Ectodermal cell (in vitro differentiated cells): ENCODE measurements at regions not wholly inside any gene's neighbourhood (a gene's known extent, or its start where the extent isn't known, plus 50 kb on each side); places are given as distances from the start of the nearest gene placed in this dataset.
"Not testable (repeated sequence)": the region's sequence is repeated elsewhere in the genome, so short reads cannot be mapped to it uniquely, and the experiment has no call there.

Experiments used
- H3K27ac ChIP-seq: 2 replicates; pipeline ENCODE4 v1.7.0; 2013; ENCODE audit warnings: mild to moderate bottlenecking, low read depth, low read length; ENCODE audit not compliant: insufficient read depth, poor library complexity, severe bottlenecking
- H3K27me3 ChIP-seq: 2 replicates; pipeline ENCODE4 v1.7.0; 2013; ENCODE audit warnings: mild to moderate bottlenecking, low read length; ENCODE audit not compliant: insufficient read depth, control insufficient read depth, poor library complexity, severe bottlenecking
- H3K36me3 ChIP-seq: one replicate; pipeline ENCODE4 v1.7.0; 2013; ENCODE audit warnings: low read length; ENCODE audit not compliant: control insufficient read depth, insufficient read depth
- H3K4me1 ChIP-seq: one replicate; pipeline ENCODE4 v1.7.0; 2013; ENCODE audit warnings: low read length; ENCODE audit not compliant: control insufficient read depth, insufficient read depth
- H3K4me3 ChIP-seq: 2 replicates; pipeline ENCODE4 v1.7.0; 2013; ENCODE audit warnings: low read depth, low read length, control low read depth; ENCODE audit not compliant: insufficient read depth
- H3K9me3 ChIP-seq: 2 replicates; pipeline ENCODE4 v1.7.0; 2013; ENCODE audit warnings: mild to moderate bottlenecking, low read length, moderate library complexity; ENCODE audit not compliant: control insufficient read depth
- WGBS, 2 experiments: methylation state at CpG; one replicate each; pipeline ENCODE4 v1.1.7; 2013; ENCODE audit warnings: missing lambda C conversion rate in 2 of 2; 5-methylcytosine and 5-hydroxymethylcytosine counted together

GRCh38 chr2:52495816-52496215 is 1271.8 kb upstream of the CHAC2 start:
- Histone ChIP-seq H3K9me3 (no peaks in the 10 kb centered on the region), H3K27ac (no peak overlapping the region), H3K4me3 (no peak overlapping the region), H3K36me3 (no peaks in the 10 kb centered on the region), H3K4me1 (no peaks in the 10 kb centered on the region), H3K27me3 (no peaks in the 10 kb centered on the region)

- Histone ChIP-seq H3K4me3 (no peak overlapping the region), H3K27me3 (no peaks in the 10 kb centered on the region), H3K27ac (no peak overlapping the region), H3K36me3 (no peaks in the 10 kb centered on the region), H3K4me1 (peaks cover 9% of the 10 kb centered on the region), H3K9me3 (no peaks in the 10 kb centered on the region)
- whole genome bisulfite sequencing, 2 experiments, result 90 to 93% methylated on average over 1 of the region's 1 CpG
Observed at GRCh38 chr2:52477166-52477565, 1290.4 kb upstream of the CHAC2 start.

- no peaks in the 10 kb centered on the region for H3K27me3 ChIP-seq
- no CpG with 5 or more reads among the region's 1 CpG for WGBS, 2 experiments
- no peak overlapping the region for H3K4me3 ChIP-seq
- H3K4me1 ChIP-seq, result peaks cover 12% of the 10 kb centered on the region
- no peaks in the 10 kb centered on the region for H3K36me3 ChIP-seq
- H3K9me3 ChIP-seq, result no peaks in the 10 kb centered on the region
- H3K27ac ChIP-seq, result no peak overlapping the region
Observed at GRCh38 chr2:52475590-52475989, 1292.0 kb upstream of the CHAC2 start.

- Histone ChIP-seq H3K4me3 (no peak overlapping the region), H3K9me3 (no peaks in the 10 kb centered on the region), H3K27me3 (no peaks in the 10 kb centered on the region), H3K27ac (no peak overlapping the region), H3K36me3 (no peaks in the 10 kb centered on the region), H3K4me1 (peaks cover 13% of the 10 kb centered on the region)
- 100% methylated on average over 1 of the region's 1 CpG; no CpG with 5 or more reads in 1 of the 2 experiments for WGBS, 2 experiments
Observed at GRCh38 chr2:52474091-52474490, 1293.5 kb upstream of the CHAC2 start.

- Histone ChIP-seq H3K4me3 (no peak overlapping the region), H3K27ac (no peak overlapping the region), H3K36me3 (no peaks in the 10 kb centered on the region), H3K9me3 (no peaks in the 10 kb centered on the region), H3K4me1 (peaks cover 13% of the 10 kb centered on the region), H3K27me3 (no peaks in the 10 kb centered on the region)
- 79 to 84% methylated on average over 1 to 2 of the region's 2 CpGs for WGBS, 2 experiments
Observed at GRCh38 chr2:52473526-52473925, 1294.1 kb upstream of the CHAC2 start.

- not testable (repeated sequence) for H3K9me3 ChIP-seq, H3K36me3 ChIP-seq, H3K27me3 ChIP-seq, H3K27ac ChIP-seq, H3K4me3 ChIP-seq
- 55 to 67% methylated on average over 1 of the region's 1 CpG for WGBS, 2 experiments
- H3K4me1 ChIP-seq, result peaks cover 20% of the 10 kb centered on the region
Observed at GRCh38 chr2:52470457-52470856, 1297.1 kb upstream of the CHAC2 start.

GRCh38 chr2:52467189-52467588 is 1300.4 kb upstream of the CHAC2 start:
- H3K4me3 ChIP-seq, result no peak overlapping the region
- no peaks in the 10 kb centered on the region for H3K9me3 ChIP-seq
- H3K27ac ChIP-seq, result no peak overlapping the region
- no peaks in the 10 kb centered on the region for H3K36me3 ChIP-seq
- H3K4me1 ChIP-seq, result peaks cover 11% of the 10 kb centered on the region
- H3K27me3 ChIP-seq, result no peaks in the 10 kb centered on the region
- 84 to 85% methylated on average over 2 of the region's 2 CpGs for WGBS, 2 experiments

GRCh38 chr2:52465287-52465686 is 1302.3 kb upstream of the CHAC2 start:
- WGBS, 2 experiments, result 100% methylated on average over 2 of the region's 3 CpGs; no CpG with 5 or more reads in 1 of the 2 experiments
- Histone ChIP-seq H3K36me3 (no peaks in the 10 kb centered on the region), H3K27me3 (no peaks in the 10 kb centered on the region), H3K9me3 (no peaks in the 10 kb centered on the region), H3K4me3 (no peak overlapping the region), H3K27ac (no peak overlapping the region), H3K4me1 (peaks cover 7% of the 10 kb centered on the region)

- H3K9me3 ChIP-seq, result no peaks in the 10 kb centered on the region
- no peaks in the 10 kb centered on the region for H3K27me3 ChIP-seq
- H3K27ac ChIP-seq, result no peak overlapping the region
- 92 to 95% methylated on average over 3 of the region's 3 CpGs for WGBS, 2 experiments
- peaks cover 7% of the 10 kb centered on the region for H3K4me1 ChIP-seq
- no peak overlapping the region for H3K4me3 ChIP-seq
- no peaks in the 10 kb centered on the region for H3K36me3 ChIP-seq
Observed at GRCh38 chr2:52463457-52463856, 1304.1 kb upstream of the CHAC2 start.

- H3K4me3 ChIP-seq, result no peak overlapping the region
- WGBS, 2 experiments, result 63 to 67% methylated on average over 3 of the region's 4 CpGs
- H3K27me3 ChIP-seq, result no peaks in the 10 kb centered on the region
- peaks cover 11% of the 10 kb centered on the region for H3K4me1 ChIP-seq
- H3K27ac ChIP-seq, result peak overlapping the region; percentile 73
- H3K36me3 ChIP-seq, result no peaks in the 10 kb centered on the region
- no peaks in the 10 kb centered on the region for H3K9me3 ChIP-seq
Observed at GRCh38 chr2:52456561-52457377, 1310.8 kb upstream of the CHAC2 start.
